ENCODE measurements at regions not wholly inside any gene's neighbourhood (a gene's known extent, or its start where the extent isn't known, plus 50 kb on each side); places are given as distances from the start of the nearest gene placed in this dataset.
"Not testable (repeated sequence)": the region's sequence is repeated elsewhere in the genome, so short reads cannot be mapped to it uniquely, and the experiment has no call there.

DNA sequence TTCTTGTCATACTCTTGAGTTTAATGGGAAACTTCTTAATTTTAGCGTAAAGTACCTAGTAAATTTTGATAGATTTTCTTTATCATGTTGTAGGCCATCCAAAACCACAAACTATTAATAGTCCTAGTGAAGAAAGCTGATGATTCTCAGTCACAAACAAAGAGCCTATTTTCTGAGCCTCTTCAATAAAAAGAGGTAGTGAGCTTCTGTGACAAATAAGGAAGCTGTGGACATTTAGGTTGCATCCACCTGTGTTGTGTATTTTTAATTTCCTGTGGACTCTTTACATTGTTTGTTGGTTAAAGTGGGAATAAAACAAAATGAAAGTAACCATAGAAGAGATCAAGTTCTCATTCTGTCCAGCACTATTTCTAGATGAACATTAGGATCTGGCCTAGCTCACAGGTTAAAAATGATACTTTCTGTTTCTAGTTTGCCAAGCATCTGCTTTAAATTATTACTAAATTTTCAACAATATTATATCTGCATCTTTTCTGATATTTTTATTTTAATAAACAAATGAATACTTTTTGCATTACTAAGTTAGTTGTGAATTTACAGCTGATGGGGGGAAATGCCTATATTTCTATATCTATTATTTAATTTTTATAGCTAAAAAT is 702.2 kb upstream of the ADGRL4 start:
- no peak for ATAC-seq

DNA sequence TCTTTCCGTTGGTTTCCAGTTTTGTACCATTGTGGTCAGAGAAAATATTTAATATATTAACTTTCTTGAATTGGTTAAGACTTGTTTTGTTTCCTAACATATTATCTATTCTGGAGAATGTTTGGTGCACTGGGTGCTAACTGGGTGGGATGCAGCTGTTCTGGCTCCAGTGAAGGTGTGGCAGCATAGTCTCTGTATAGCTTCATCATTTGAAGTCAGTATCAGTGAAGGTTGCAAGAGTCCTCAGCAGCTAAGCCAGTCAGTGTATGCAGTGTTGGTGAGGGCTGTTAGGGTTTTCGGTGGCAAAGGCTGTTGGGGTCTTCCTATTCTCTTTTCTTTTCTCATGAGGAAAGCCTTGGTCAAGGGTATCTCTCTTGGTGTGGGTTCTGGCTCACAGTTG is 698.7 kb upstream of the ADGRL4 start:
- Histone ChIP-seq H3K9me3 (no peaks in the 10 kb centered on the region), H3K4me3 (no peak overlapping the region), H3K4me1 (no peaks in the 10 kb centered on the region), H3K27ac (no peak overlapping the region), H3K36me3 (no peaks in the 10 kb centered on the region), H3K27me3 (no peaks in the 10 kb centered on the region)
- ATAC-seq (no peak), DNase-seq (no peak)
- TF ChIP-seq, protein P1, sequence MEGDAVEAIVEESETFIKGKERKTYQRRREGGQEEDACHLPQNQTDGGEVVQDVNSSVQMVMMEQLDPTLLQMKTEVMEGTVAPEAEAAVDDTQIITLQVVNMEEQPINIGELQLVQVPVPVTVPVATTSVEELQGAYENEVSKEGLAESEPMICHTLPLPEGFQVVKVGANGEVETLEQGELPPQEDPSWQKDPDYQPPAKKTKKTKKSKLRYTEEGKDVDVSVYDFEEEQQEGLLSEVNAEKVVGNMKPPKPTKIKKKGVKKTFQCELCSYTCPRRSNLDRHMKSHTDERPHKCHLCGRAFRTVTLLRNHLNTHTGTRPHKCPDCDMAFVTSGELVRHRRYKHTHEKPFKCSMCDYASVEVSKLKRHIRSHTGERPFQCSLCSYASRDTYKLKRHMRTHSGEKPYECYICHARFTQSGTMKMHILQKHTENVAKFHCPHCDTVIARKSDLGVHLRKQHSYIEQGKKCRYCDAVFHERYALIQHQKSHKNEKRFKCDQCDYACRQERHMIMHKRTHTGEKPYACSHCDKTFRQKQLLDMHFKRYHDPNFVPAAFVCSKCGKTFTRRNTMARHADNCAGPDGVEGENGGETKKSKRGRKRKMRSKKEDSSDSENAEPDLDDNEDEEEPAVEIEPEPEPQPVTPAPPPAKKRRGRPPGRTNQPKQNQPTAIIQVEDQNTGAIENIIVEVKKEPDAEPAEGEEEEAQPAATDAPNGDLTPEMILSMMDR (IDR thresholded peaks at IDR 0.05 in 4 of 5, conservative IDR thresholded peaks at IDR 0.05 in 1 of 5), result no peak
- no peak for TF ChIP-seq POLR2A (IDR thresholded peaks at IDR 0.05)
- intact Hi-C loops (cut with DNase I; ENCODE audit: low total_unique reads) (no loop called here), in situ Hi-C loops (cut with MboI; ENCODE audit: low sequenced_read_pairs in 4 of 4) (no loop called here)

More for the DNA sequence above, 702.2 kb upstream of the ADGRL4 start:
- TF ChIP-seq, protein P1 (IDR thresholded peaks at IDR 0.05 in 4 of 5, conservative IDR thresholded peaks at IDR 0.05 in 1 of 5), result no peak
- no peak for TF ChIP-seq POLR2A (IDR thresholded peaks at IDR 0.05)
- in situ Hi-C loops (cut with MboI; ENCODE audit: low sequenced_read_pairs in 4 of 4), result no loop called here
- Histone ChIP-seq H3K36me3 (no peaks in the 10 kb centered on the region), H3K27me3 (no peaks in the 10 kb centered on the region), H3K9me3 (no peaks in the 10 kb centered on the region), H3K4me3 (no peak overlapping the region), H3K4me1 (no peaks in the 10 kb centered on the region), H3K27ac (no peak overlapping the region)
- intact Hi-C loops (cut with DNase I; ENCODE audit: low total_unique reads), result no loop called here
- no peak for DNase-seq

DNA sequence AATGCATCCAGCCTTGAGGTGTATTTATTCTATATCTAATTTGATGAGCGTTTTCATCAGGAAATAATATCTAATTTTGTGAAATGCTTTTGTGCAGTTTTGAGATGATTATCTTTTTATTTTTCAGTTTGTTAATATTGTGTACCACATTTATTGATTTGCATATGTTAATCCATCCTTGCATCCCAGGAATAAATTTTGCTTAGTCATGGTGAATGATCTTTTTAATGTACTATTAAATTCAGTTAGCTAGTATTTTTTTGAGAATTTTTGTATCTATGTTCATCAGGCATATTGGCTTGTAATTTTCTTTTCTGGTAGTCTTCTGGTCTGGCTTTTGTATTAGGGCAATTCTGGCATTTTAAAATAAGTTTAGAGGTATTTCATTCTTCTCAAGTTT is 697.5 kb upstream of the ADGRL4 start:
- in situ Hi-C loops (cut with MboI; ENCODE audit: low sequenced_read_pairs in 4 of 4), result no loop called here
- no peak for TF ChIP-seq POLR2A (IDR thresholded peaks at IDR 0.05)
- TF ChIP-seq, protein P1 (IDR thresholded peaks at IDR 0.05 in 4 of 5, conservative IDR thresholded peaks at IDR 0.05 in 1 of 5), result no peak
- no peaks in the 10 kb centered on the region for H3K4me1 ChIP-seq

DNA sequence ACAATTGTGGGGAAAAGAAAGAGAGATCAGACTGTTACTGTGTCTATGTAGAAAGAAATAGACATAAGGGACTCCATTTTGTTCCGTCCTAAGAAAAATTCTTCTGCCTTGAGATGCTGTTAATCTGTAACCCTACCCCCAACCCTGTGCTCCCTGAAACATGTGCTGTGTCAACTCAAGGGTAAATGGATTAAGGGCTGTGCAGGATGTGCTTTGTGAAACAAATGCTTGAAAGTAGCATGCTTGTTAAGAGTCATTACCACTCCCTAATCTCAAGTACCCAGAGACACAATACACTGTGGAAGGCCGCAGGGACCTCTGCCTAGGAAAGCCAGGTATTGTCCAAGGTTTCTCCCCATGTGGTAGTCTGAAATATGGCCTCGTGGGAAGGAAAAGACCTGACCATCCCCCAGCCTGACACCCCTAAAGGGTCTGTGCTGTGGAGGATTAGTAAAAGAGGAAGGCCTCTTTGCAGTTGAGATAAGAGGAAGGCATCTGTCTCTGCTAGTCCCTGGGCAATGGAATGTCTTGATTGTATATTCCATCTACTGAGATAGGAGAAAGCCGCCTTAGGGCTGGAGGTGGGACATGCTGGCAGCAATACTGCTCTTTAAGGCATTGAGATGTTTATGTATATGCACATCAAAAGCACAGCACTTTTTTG is 695.9 kb upstream of the ADGRL4 start:
- H3K36me3 ChIP-seq; H3K4me1 ChIP-seq; DNase-seq; H3K4me3 ChIP-seq; H3K9me3 ChIP-seq; in situ Hi-C loops (cut with MboI; ENCODE audit: low sequenced_read_pairs in 4 of 4); intact Hi-C loops (cut with DNase I; ENCODE audit: low total_unique reads); H3K27ac ChIP-seq; ATAC-seq; H3K27me3 ChIP-seq: not testable (repeated sequence)

More for the DNA sequence above, 697.5 kb upstream of the ADGRL4 start:
- Histone ChIP-seq H3K36me3 (no peaks in the 10 kb centered on the region), H3K9me3 (no peaks in the 10 kb centered on the region), H3K27me3 (no peaks in the 10 kb centered on the region), H3K27ac (no peak overlapping the region), H3K4me3 (no peak overlapping the region)
- DNase-seq (no peak), ATAC-seq (no peak)
- intact Hi-C loops (cut with DNase I; ENCODE audit: low total_unique reads), result no loop called here

DNA sequence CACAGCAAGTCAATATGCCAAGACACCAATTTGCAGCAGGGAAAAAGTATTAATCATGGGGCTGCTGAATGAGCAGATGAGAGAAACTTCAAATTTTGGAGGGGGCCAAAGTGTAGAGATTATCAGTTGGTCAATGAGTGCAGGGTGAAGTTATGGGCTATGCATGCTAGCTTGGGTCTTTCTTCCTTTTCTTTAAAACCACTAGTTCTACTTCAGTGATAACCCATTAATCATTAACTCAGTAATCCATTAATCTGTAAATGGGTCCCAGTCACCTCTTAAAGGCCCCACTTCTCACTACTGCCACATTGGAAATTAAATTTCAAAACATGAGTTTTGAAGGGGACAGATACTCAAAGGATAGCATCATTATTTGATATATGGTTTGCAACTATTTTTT is 688.6 kb upstream of the ADGRL4 start:
- TF ChIP-seq, protein P1 (IDR thresholded peaks at IDR 0.05 in 4 of 5, conservative IDR thresholded peaks at IDR 0.05 in 1 of 5), result no peak
- TF ChIP-seq POLR2A (IDR thresholded peaks at IDR 0.05), result no peak
- in situ Hi-C loops (cut with MboI; ENCODE audit: low sequenced_read_pairs in 4 of 4), result no loop called here
- Histone ChIP-seq H3K27ac (no peak overlapping the region), H3K4me3 (no peak overlapping the region), H3K27me3 (no peaks in the 10 kb centered on the region), H3K36me3 (no peaks in the 10 kb centered on the region), H3K4me1 (no peaks in the 10 kb centered on the region), H3K9me3 (no peaks in the 10 kb centered on the region)
- ATAC-seq (no peak), DNase-seq (no peak)
- intact Hi-C loops (cut with DNase I; ENCODE audit: low total_unique reads), result no loop called here
